NCI-H2107 treated with DMSO at 0.1 percent for 48 hours (cell line): ENCODE measurements at regions not wholly inside any gene's neighbourhood (a gene's known extent, or its start where the extent isn't known, plus 50 kb on each side); places are given as distances from the start of the nearest gene placed in this dataset.

ENCODE experiments used
- DNase-seq: peaks from one replicate; lab custom pipeline; 2025; ENCODE audit not compliant: unreplicated experiment; lab: John Stamatoyannopoulos, UW

GRCh38 chr2:19041434-19042041 lies 316.9 kb downstream of the OSR1 start:
- no peak for DNase-seq

- DNase-seq: no peak
Observed at GRCh38 chr2:19038071-19039015, 320.1 kb downstream of the OSR1 start.

- no peak for DNase-seq
Observed at GRCh38 chr2:19036091-19036490, 322.3 kb downstream of the OSR1 start.

GRCh38 chr2:19035238-19035637 lies 323.2 kb downstream of the OSR1 start:
- no peak for DNase-seq

GRCh38 chr2:19033240-19033639 lies 325.2 kb downstream of the OSR1 start:
- no peak for DNase-seq

GRCh38 chr2:19031642-19032041 lies 326.8 kb downstream of the OSR1 start:
- no peak for DNase-seq

GRCh38 chr2:19029655-19030054 lies 328.8 kb downstream of the OSR1 start:
- no peak for DNase-seq

GRCh38 chr2:19028587-19029375 lies 329.6 kb downstream of the OSR1 start:
- DNase-seq: no peak

GRCh38 chr2:19027626-19028025 lies 330.8 kb downstream of the OSR1 start:
- DNase-seq: no peak

- DNase-seq: no peak
Observed at GRCh38 chr2:19026261-19026660, 332.2 kb downstream of the OSR1 start.

GRCh38 chr2:19022334-19022733 lies 336.1 kb downstream of the OSR1 start:
- DNase-seq: no peak

GRCh38 chr2:19021721-19022120 lies 336.7 kb downstream of the OSR1 start:
- DNase-seq: no peak

- DNase-seq: no peak
Observed at GRCh38 chr2:19021100-19021476, 337.3 kb downstream of the OSR1 start.

- DNase-seq: no peak
Observed at GRCh38 chr2:19020144-19021099, 338.0 kb downstream of the OSR1 start.

GRCh38 chr2:19009510-19009909 lies 348.9 kb downstream of the OSR1 start:
- DNase-seq: no peak

GRCh38 chr2:19003554-19003953 lies 354.9 kb downstream of the OSR1 start:
- DNase-seq: no peak

- no peak for DNase-seq
Observed at GRCh38 chr2:19000776-19001175, 357.6 kb downstream of the OSR1 start.

GRCh38 chr2:18999198-18999597 lies 359.2 kb downstream of the OSR1 start:
- DNase-seq: no peak

- no peak for DNase-seq
Observed at GRCh38 chr2:18998491-18998890, 359.9 kb downstream of the OSR1 start.

GRCh38 chr2:18993756-18994338 lies 364.6 kb downstream of the OSR1 start:
- DNase-seq: no peak
